ENCODE measurements at regions not wholly inside any gene's neighbourhood (a gene's known extent, or its start where the extent isn't known, plus 50 kb on each side); places are given as distances from the start of the nearest gene placed in this dataset.

DNA sequence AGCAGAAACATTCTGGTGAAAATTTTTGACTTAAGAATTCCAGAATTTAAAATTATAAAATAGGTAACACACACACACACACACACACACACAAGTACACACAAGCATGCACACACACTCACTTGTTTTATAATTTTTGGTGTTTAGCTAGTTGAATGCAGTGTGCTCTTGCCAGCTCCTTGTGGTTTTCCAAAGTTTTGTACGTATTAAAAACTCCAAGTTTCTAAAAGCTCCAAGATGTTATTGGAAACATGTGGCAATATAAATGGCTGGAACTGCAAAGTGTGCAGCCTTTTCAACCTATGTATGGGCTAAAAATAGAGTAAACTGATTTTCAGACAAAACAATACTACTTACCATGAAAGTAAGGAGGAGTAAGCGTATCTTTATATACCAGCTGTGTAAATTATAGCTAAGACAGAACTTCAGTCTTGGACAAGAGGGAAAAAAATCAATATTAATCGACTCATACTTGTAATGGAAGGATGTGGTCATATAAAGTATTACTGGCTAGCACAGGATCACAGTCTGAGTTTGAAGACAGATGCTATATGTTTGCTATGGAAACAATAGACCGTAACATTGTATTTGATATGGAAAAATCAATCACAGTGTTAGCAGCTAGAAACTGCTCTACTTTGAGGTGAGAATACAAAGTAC, 727.1 kb upstream of the GRAMD2B start:
- no peak overlapping the region for H3K27ac ChIP-seq (ENCODE audit: low read depth, low read length)
- H3K9ac ChIP-seq (ENCODE audit: low read depth in 1 of 3, low read length in 3 of 3) = no peak overlapping the region
- H3K36me3 ChIP-seq (ENCODE audit: control insufficient read depth in 3 of 3, insufficient read depth in 3 of 3, low read length in 3 of 3) = no peaks in the 10 kb centered on the region
- H3K4me1 ChIP-seq (ENCODE audit: control insufficient read depth in 3 of 3, insufficient read depth in 3 of 3, low read length in 3 of 3) = peaks cover 0 to 7% (median 0%) of the 10 kb centered on the region in 3 donors
- no peaks in the 10 kb centered on the region for H3K27me3 ChIP-seq (ENCODE audit: control insufficient read depth in 3 of 3, insufficient read depth in 3 of 3, low read length in 3 of 3)
- no peak overlapping the region for H3K4me3 ChIP-seq (ENCODE audit: low read length in 3 of 3)
- H3K9me3 ChIP-seq (ENCODE audit: control insufficient read depth in 3 of 3, low read length in 3 of 3) = peaks cover 0 to 2% (median 0%) of the 10 kb centered on the region in 3 donors

DNA sequence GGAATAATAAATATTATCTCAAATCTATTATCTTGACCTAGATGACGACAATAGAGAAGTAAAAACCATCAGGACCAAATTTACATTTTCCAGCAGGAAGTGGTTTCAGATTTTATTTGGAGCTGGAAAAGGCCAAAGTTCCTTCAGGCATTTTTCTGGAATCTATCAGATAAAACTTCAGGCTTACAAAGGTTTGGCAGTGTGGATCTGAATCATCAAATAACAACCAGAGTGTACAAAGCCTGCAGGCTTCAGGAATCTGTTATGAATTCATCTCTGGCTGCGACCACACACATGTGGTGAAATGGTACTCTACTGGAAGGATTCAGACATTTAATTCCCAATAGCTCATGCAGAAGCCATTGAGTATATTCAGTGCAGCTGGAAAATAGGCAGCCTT, 726.4 kb upstream of the GRAMD2B start:
- H3K36me3 ChIP-seq (ENCODE audit: control insufficient read depth in 3 of 3, insufficient read depth in 3 of 3, low read length in 3 of 3) = no peaks in the 10 kb centered on the region
- no peak overlapping the region for H3K9ac ChIP-seq (ENCODE audit: low read depth in 1 of 3, low read length in 3 of 3)
- no peak overlapping the region for H3K27ac ChIP-seq (ENCODE audit: low read depth, low read length)
- H3K9me3 ChIP-seq (ENCODE audit: control insufficient read depth in 3 of 3, low read length in 3 of 3) = peaks cover 0 to 2% (median 0%) of the 10 kb centered on the region in 3 donors
- H3K4me3 ChIP-seq (ENCODE audit: low read length in 3 of 3) = no peak overlapping the region
- H3K27me3 ChIP-seq (ENCODE audit: control insufficient read depth in 3 of 3, insufficient read depth in 3 of 3, low read length in 3 of 3) = no peaks in the 10 kb centered on the region
- peaks cover 0 to 7% (median 0%) of the 10 kb centered on the region in 3 donors for H3K4me1 ChIP-seq (ENCODE audit: control insufficient read depth in 3 of 3, insufficient read depth in 3 of 3, low read length in 3 of 3)

DNA sequence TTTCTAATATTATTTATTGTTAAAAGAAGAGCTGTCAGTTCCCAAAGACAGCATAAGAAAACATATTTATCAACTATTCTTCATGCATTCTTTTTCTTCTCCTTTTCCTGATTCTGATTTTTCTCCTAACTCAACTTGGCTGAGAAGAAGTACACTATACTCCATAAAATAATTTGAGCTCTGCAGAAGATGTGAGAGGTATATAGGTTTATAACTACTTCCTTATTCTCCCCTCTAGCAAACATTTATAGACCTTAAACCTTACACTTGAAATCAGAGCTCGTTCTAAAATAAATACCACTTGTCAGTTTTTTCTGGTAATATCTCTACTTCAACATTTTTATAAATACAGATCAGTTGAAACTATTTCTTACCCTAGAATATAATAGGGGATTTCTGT, 724.8 kb upstream of the GRAMD2B start:
- no peak overlapping the region for H3K9ac ChIP-seq (ENCODE audit: low read depth in 1 of 3, low read length in 3 of 3)
- H3K27me3 ChIP-seq (ENCODE audit: control insufficient read depth in 3 of 3, insufficient read depth in 3 of 3, low read length in 3 of 3) = no peaks in the 10 kb centered on the region
- no peak overlapping the region for H3K4me3 ChIP-seq (ENCODE audit: low read length in 3 of 3)
- H3K4me1 ChIP-seq (ENCODE audit: control insufficient read depth in 3 of 3, insufficient read depth in 3 of 3, low read length in 3 of 3) = peaks cover 0 to 7% (median 0%) of the 10 kb centered on the region in 3 donors
- H3K9me3 ChIP-seq (ENCODE audit: control insufficient read depth in 3 of 3, low read length in 3 of 3) = no peaks in the 10 kb centered on the region
- H3K36me3 ChIP-seq (ENCODE audit: control insufficient read depth in 3 of 3, insufficient read depth in 3 of 3, low read length in 3 of 3) = no peaks in the 10 kb centered on the region
- H3K27ac ChIP-seq (ENCODE audit: low read depth, low read length) = no peak overlapping the region

DNA sequence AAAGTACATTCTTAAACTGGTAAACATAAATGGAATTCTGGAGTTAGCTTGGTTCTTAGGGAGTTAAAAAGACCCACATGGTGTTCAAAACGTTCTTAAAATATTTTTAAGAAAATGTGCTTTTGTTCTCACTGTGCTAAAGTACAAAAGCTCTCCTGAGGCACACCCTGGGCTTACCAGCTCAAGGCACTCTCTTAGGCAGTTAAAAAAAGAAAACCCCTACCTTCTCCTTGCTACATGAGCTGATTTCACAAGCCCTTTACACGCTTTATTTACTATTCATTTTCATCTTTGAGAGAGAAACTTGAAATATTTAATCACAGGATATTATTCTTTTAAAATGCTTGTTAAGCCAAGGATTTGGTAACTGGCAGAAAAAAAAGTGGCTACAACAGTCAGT, 723.3 kb upstream of the GRAMD2B start:
- Histone ChIP-seq H3K27me3 (ENCODE audit: control insufficient read depth in 3 of 3, insufficient read depth in 3 of 3, low read length in 3 of 3) (no peaks in the 10 kb centered on the region), H3K4me1 (ENCODE audit: control insufficient read depth in 3 of 3, insufficient read depth in 3 of 3, low read length in 3 of 3) (peaks cover 0 to 7% (median 0%) of the 10 kb centered on the region in 3 donors), H3K36me3 (ENCODE audit: control insufficient read depth in 3 of 3, insufficient read depth in 3 of 3, low read length in 3 of 3) (no peaks in the 10 kb centered on the region), H3K9ac (ENCODE audit: low read depth in 1 of 3, low read length in 3 of 3) (peak overlapping the region in 2 of 3 donors; percentile 57 to 77), H3K4me3 (ENCODE audit: low read length in 3 of 3) (peak overlapping the region in 1 of 3 donors; percentile 61), H3K9me3 (ENCODE audit: control insufficient read depth in 3 of 3, low read length in 3 of 3) (no peaks in the 10 kb centered on the region), H3K27ac (ENCODE audit: low read depth, low read length) (no peak overlapping the region)

DNA sequence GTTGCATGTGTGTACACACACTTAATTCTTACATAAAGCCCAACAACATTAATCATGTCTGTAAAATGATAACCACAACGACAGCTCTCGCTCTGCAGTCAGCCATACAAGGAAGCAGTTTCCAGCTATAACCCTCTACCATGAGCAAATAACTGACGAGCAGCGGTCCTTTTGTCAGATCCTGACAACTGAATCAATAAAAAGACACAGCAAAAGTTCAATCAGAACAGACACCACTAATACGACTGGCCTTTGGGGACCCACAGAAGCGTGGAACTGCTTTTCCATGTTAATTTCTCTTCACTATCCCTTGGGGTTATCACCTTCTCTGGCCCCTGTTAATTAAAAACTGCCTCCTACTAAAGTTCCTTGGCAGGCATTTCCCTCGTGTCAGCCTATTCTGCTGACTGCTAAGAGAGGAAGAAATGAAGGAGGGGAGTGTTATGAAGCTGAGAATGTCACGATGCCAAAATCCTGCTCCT, 722.8 kb upstream of the GRAMD2B start:
- H3K9me3 ChIP-seq (ENCODE audit: control insufficient read depth in 3 of 3, low read length in 3 of 3) = no peaks in the 10 kb centered on the region
- H3K4me3 ChIP-seq (ENCODE audit: low read length in 3 of 3) = peak overlapping the region; percentile 28 to 61 (median 45)
- H3K9ac ChIP-seq (ENCODE audit: low read depth in 1 of 3, low read length in 3 of 3) = peak overlapping the region; percentile 57 to 77 (median 57)
- H3K36me3 ChIP-seq (ENCODE audit: control insufficient read depth in 3 of 3, insufficient read depth in 3 of 3, low read length in 3 of 3) = no peaks in the 10 kb centered on the region
- H3K27ac ChIP-seq (ENCODE audit: low read depth, low read length) = peak overlapping the region; percentile 26
- no peaks in the 10 kb centered on the region for H3K27me3 ChIP-seq (ENCODE audit: control insufficient read depth in 3 of 3, insufficient read depth in 3 of 3, low read length in 3 of 3)
- peaks cover 0 to 7% (median 0%) of the 10 kb centered on the region in 3 donors for H3K4me1 ChIP-seq (ENCODE audit: control insufficient read depth in 3 of 3, insufficient read depth in 3 of 3, low read length in 3 of 3)

GRCh38 chr5:125703616-125704015, 719.6 kb upstream of the GRAMD2B start:
- Histone ChIP-seq H3K9ac (ENCODE audit: low read depth in 1 of 3, low read length in 3 of 3) (no peak overlapping the region), H3K36me3 (ENCODE audit: control insufficient read depth in 3 of 3, insufficient read depth in 3 of 3, low read length in 3 of 3) (no peaks in the 10 kb centered on the region), H3K27ac (ENCODE audit: low read depth, low read length) (no peak overlapping the region), H3K9me3 (ENCODE audit: control insufficient read depth in 3 of 3, low read length in 3 of 3) (no peaks in the 10 kb centered on the region), H3K27me3 (ENCODE audit: control insufficient read depth in 3 of 3, insufficient read depth in 3 of 3, low read length in 3 of 3) (no peaks in the 10 kb centered on the region), H3K4me3 (ENCODE audit: low read length in 3 of 3) (no peak overlapping the region), H3K4me1 (ENCODE audit: control insufficient read depth in 3 of 3, insufficient read depth in 3 of 3, low read length in 3 of 3) (peaks cover 0 to 4% (median 0%) of the 10 kb centered on the region in 3 donors)

DNA sequence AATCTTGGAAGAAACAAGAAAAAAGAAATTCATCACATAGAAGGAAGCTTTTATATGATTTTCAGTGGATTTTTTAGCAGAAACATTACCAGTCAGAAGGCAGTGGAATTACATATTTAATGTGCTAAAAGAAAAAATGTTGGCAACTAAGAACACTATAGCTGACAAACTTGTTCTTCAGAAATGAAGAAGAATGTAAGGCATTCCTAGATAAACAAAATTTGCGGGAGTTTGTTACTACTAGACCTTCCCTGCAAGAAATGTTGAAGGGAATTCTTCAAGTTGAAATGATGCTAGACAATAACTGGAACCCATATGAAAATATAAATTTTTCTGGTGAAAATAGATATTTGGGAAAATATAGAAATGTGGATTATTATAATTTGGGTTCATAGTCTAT, 718.3 kb upstream of the GRAMD2B start:
- no peaks in the 10 kb centered on the region for H3K27me3 ChIP-seq (ENCODE audit: control insufficient read depth in 3 of 3, insufficient read depth in 3 of 3, low read length in 3 of 3)
- H3K4me3 ChIP-seq (ENCODE audit: low read length in 3 of 3) = no peak overlapping the region
- H3K27ac ChIP-seq (ENCODE audit: low read depth, low read length) = no peak overlapping the region
- H3K4me1 ChIP-seq (ENCODE audit: control insufficient read depth in 3 of 3, insufficient read depth in 3 of 3, low read length in 3 of 3) = peaks cover 0 to 2% (median 0%) of the 10 kb centered on the region in 3 donors
- H3K9me3 ChIP-seq (ENCODE audit: control insufficient read depth in 3 of 3, low read length in 3 of 3) = no peaks in the 10 kb centered on the region
- no peaks in the 10 kb centered on the region for H3K36me3 ChIP-seq (ENCODE audit: control insufficient read depth in 3 of 3, insufficient read depth in 3 of 3, low read length in 3 of 3)
- no peak overlapping the region for H3K9ac ChIP-seq (ENCODE audit: low read depth in 1 of 3, low read length in 3 of 3)

GRCh38 chr5:125708583-125708982, 714.6 kb upstream of the GRAMD2B start:
- Histone ChIP-seq H3K4me3 (ENCODE audit: low read length in 3 of 3) (no peak overlapping the region), H3K27me3 (ENCODE audit: control insufficient read depth in 3 of 3, insufficient read depth in 3 of 3, low read length in 3 of 3) (no peaks in the 10 kb centered on the region), H3K4me1 (ENCODE audit: control insufficient read depth in 3 of 3, insufficient read depth in 3 of 3, low read length in 3 of 3) (no peaks in the 10 kb centered on the region), H3K9me3 (ENCODE audit: control insufficient read depth in 3 of 3, low read length in 3 of 3) (no peaks in the 10 kb centered on the region), H3K36me3 (ENCODE audit: control insufficient read depth in 3 of 3, insufficient read depth in 3 of 3, low read length in 3 of 3) (no peaks in the 10 kb centered on the region), H3K27ac (ENCODE audit: low read depth, low read length) (no peak overlapping the region), H3K9ac (ENCODE audit: low read depth in 1 of 3, low read length in 3 of 3) (no peak overlapping the region)

GRCh38 chr5:125710745-125711144, 712.5 kb upstream of the GRAMD2B start:
- Histone ChIP-seq H3K27me3 (ENCODE audit: control insufficient read depth in 3 of 3, insufficient read depth in 3 of 3, low read length in 3 of 3) (no peaks in the 10 kb centered on the region), H3K9me3 (ENCODE audit: control insufficient read depth in 3 of 3, low read length in 3 of 3) (no peaks in the 10 kb centered on the region), H3K36me3 (ENCODE audit: control insufficient read depth in 3 of 3, insufficient read depth in 3 of 3, low read length in 3 of 3) (no peaks in the 10 kb centered on the region), H3K27ac (ENCODE audit: low read depth, low read length) (no peak overlapping the region), H3K9ac (ENCODE audit: low read depth in 1 of 3, low read length in 3 of 3) (no peak overlapping the region), H3K4me3 (ENCODE audit: low read length in 3 of 3) (no peak overlapping the region), H3K4me1 (ENCODE audit: control insufficient read depth in 3 of 3, insufficient read depth in 3 of 3, low read length in 3 of 3) (no peaks in the 10 kb centered on the region)

DNA sequence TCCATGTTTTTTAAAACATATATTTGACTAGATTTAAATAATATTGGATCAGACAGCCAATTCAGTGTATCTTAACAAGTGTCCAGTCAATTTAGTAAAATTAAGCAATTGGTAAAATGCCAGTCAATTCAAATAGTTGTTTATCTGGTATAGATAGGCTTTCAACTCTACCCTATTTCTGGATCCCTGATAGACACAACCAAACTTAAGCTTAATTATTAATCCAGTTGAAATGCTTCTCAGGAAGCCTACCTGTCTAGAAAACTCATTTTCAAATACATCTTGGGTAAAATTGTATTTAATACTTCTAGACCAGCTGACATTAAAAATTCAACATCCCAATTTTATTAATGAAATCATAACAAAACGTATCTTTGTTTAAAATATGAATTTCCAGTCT, 710.8 kb upstream of the GRAMD2B start:
- no peaks in the 10 kb centered on the region for H3K4me1 ChIP-seq (ENCODE audit: control insufficient read depth in 3 of 3, insufficient read depth in 3 of 3, low read length in 3 of 3)
- H3K27ac ChIP-seq (ENCODE audit: low read depth, low read length) = no peak overlapping the region
- no peaks in the 10 kb centered on the region for H3K9me3 ChIP-seq (ENCODE audit: control insufficient read depth in 3 of 3, low read length in 3 of 3)
- no peak overlapping the region for H3K9ac ChIP-seq (ENCODE audit: low read depth in 1 of 3, low read length in 3 of 3)
- H3K27me3 ChIP-seq (ENCODE audit: control insufficient read depth in 3 of 3, insufficient read depth in 3 of 3, low read length in 3 of 3) = no peaks in the 10 kb centered on the region
- H3K4me3 ChIP-seq (ENCODE audit: low read length in 3 of 3) = no peak overlapping the region
- H3K36me3 ChIP-seq (ENCODE audit: control insufficient read depth in 3 of 3, insufficient read depth in 3 of 3, low read length in 3 of 3) = no peaks in the 10 kb centered on the region
